ENCODE measurements at regions not wholly inside any gene's neighbourhood (a gene's known extent, or its start where the extent isn't known, plus 50 kb on each side); places are given as distances from the start of the nearest gene placed in this dataset.
"Not testable (repeated sequence)": the region's sequence is repeated elsewhere in the genome, so short reads cannot be mapped to it uniquely, and the experiment has no call there.

DNA sequence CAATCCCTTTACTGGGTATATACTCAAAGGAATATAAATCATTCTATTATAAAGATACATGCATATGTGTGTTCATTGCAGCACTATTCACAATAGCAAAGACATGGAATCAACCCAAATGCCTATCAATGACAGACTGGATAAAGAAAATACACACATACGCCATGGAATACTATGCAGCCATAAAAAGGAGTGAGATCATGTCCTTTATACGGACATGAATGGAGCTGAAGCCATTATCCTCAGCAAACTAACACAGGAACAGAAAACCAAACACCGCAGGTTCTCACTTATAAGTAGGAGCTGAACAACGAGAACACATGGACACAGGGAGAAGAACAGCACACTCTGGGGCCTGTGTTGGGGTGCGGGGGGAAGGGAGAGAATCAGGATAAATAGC lies 133.7 kb upstream of the CALCR start:
- TF ChIP-seq, protein P1, sequence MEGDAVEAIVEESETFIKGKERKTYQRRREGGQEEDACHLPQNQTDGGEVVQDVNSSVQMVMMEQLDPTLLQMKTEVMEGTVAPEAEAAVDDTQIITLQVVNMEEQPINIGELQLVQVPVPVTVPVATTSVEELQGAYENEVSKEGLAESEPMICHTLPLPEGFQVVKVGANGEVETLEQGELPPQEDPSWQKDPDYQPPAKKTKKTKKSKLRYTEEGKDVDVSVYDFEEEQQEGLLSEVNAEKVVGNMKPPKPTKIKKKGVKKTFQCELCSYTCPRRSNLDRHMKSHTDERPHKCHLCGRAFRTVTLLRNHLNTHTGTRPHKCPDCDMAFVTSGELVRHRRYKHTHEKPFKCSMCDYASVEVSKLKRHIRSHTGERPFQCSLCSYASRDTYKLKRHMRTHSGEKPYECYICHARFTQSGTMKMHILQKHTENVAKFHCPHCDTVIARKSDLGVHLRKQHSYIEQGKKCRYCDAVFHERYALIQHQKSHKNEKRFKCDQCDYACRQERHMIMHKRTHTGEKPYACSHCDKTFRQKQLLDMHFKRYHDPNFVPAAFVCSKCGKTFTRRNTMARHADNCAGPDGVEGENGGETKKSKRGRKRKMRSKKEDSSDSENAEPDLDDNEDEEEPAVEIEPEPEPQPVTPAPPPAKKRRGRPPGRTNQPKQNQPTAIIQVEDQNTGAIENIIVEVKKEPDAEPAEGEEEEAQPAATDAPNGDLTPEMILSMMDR (IDR thresholded peaks at IDR 0.05) = not testable (repeated sequence)
- TF ChIP-seq POLR2A (IDR thresholded peaks at IDR 0.05) = not testable (repeated sequence)
